Liver (tissue), 8 donors: ENCODE measurements at regions not wholly inside any gene's neighbourhood (a gene's known extent, or its start where the extent isn't known, plus 50 kb on each side); places are given as distances from the start of the nearest gene placed in this dataset.

ENCODE experiments used
- DNase-seq: peaks from one replicate; pipeline ENCODE4 v3.0.0-alpha.2; 2017; ENCODE audit warnings: low spot score
- H3K27ac ChIP-seq, 2 donors: one replicate each; pipeline ENCODE4 v1.7.0; 2013; ENCODE audit warnings: inconsistent platforms in 2 of 2, low read length in 2 of 2, control low read depth in 1 of 2, low read depth in 1 of 2, mild to moderate bottlenecking in 1 of 2
- H3K27me3 ChIP-seq, 4 donors: one replicate each; pipeline versions ENCODE4 v1.6.1 to v1.7.0; 2013; ENCODE audit warnings: low read length in 3 of 4, inconsistent platforms in 1 of 4, mild to moderate bottlenecking in 1 of 4, moderate library complexity in 1 of 4; ENCODE audit not compliant: control insufficient read depth in 4 of 4, insufficient read depth in 4 of 4
- H3K36me3 ChIP-seq, 4 donors: one replicate each; pipeline versions ENCODE4 v1.6.1 to v1.7.0; 2013; ENCODE audit warnings: low read length in 3 of 4, mild to moderate bottlenecking in 3 of 4, low read depth in 1 of 4, moderate library complexity in 1 of 4; ENCODE audit not compliant: control insufficient read depth in 4 of 4, insufficient read depth in 3 of 4
- H3K4me1 ChIP-seq, 4 donors: one replicate each; pipeline versions ENCODE4 v1.6.1 to v1.7.0; 2013; ENCODE audit warnings: low read length in 3 of 4, mild to moderate bottlenecking in 3 of 4, moderate library complexity in 1 of 4; ENCODE audit not compliant: control insufficient read depth in 4 of 4, insufficient read depth in 4 of 4
- H3K4me3 ChIP-seq, 3 donors: one replicate each; pipeline versions ENCODE4 v1.6.1 to v1.7.0; 2013; ENCODE audit warnings: low read length in 3 of 3, control low read depth in 1 of 3, low read depth in 1 of 3, mild to moderate bottlenecking in 1 of 3
- H3K9ac ChIP-seq, 2 donors: one replicate each; pipeline ENCODE4 v1.7.0; 2013; ENCODE audit warnings: low read length in 2 of 2, mild to moderate bottlenecking in 2 of 2, moderate library complexity in 2 of 2, control low read depth in 1 of 2, low read depth in 1 of 2
- H3K9me3 ChIP-seq, 4 donors: one replicate each; pipeline versions ENCODE4 v1.6.1 to v1.7.0; 2013; ENCODE audit warnings: low read length in 3 of 4; ENCODE audit not compliant: control insufficient read depth in 4 of 4
- FOXA2 ChIP-seq: IDR thresholded peaks from 2 replicates; pipeline ENCODE4 v1.6.1; 2016; ENCODE audit warnings: antibody characterized with exemption
- GABPA ChIP-seq, 2 donors: IDR thresholded peaks in 1 of 2; conservative IDR thresholded peaks in 1 of 2; 2 replicates each; pipeline ENCODE4 v1.6.1; 2016; ENCODE audit warnings: antibody characterized with exemption in 2 of 2, mild to moderate bottlenecking in 1 of 2, moderate library complexity in 1 of 2
- HNF4A ChIP-seq, 2 donors: conservative IDR thresholded peaks; 2 replicates each; pipeline ENCODE4 v1.6.1; 2016; ENCODE audit warnings: antibody characterized with exemption in 2 of 2, mild to moderate bottlenecking in 2 of 2
- HNF4G ChIP-seq: IDR thresholded peaks from 2 replicates; pipeline ENCODE4 v1.6.1; 2016; ENCODE audit warnings: antibody characterized with exemption
- JUND ChIP-seq, 2 donors: IDR thresholded peaks; 2 replicates each; pipeline ENCODE4 v1.6.1; 2016; ENCODE audit warnings: antibody characterized with exemption in 2 of 2
- NR2F2 ChIP-seq: IDR thresholded peaks from 2 replicates; pipeline ENCODE4 v1.6.1; 2016; ENCODE audit warnings: antibody characterized with exemption
- RAD21 ChIP-seq, 2 donors: IDR thresholded peaks; 2 replicates each; pipeline ENCODE4 v1.6.1; 2016; ENCODE audit warnings: antibody characterized with exemption in 2 of 2, mild to moderate bottlenecking in 2 of 2
- RXRA ChIP-seq, 2 donors: IDR thresholded peaks; 2 replicates each; pipeline ENCODE4 v1.6.1; 2017 to 2018; ENCODE audit warnings: antibody characterized with exemption in 2 of 2, mild to moderate bottlenecking in 1 of 2
- SP1 ChIP-seq: IDR thresholded peaks from 2 replicates; pipeline ENCODE4 v1.6.1; 2018; ENCODE audit warnings: antibody characterized with exemption, mild to moderate bottlenecking
- WGBS: extraction: QIAGEN DNeasy Blood & Tissue Kit; methylation state at CpG from one replicate; pipeline ENCODE4 v1.1.7; 2013; 5-methylcytosine and 5-hydroxymethylcytosine counted together
- TF ChIP-seq, protein P1 (sequence below): IDR thresholded peaks from 2 replicates; pipeline ENCODE4 v1.6.1; 2016; ENCODE audit warnings: antibody characterized with exemption
- TF ChIP-seq, protein P2 (sequence below): fragments of 150-350 bp; IDR thresholded peaks from 2 replicates; pipeline ENCODE4 v1.5.1; 2017; ENCODE audit warnings: improper control_type of control experiment, low read depth, low read length; ENCODE audit not compliant: missing input control
- TF ChIP-seq, protein P3 (sequence below): IDR thresholded peaks from 2 replicates; pipeline ENCODE4 v1.6.1; 2016; ENCODE audit warnings: antibody characterized with exemption
- TF ChIP-seq, protein P4 (sequence below): IDR thresholded peaks from 2 replicates; pipeline ENCODE4 v1.6.1; 2016; ENCODE audit warnings: antibody characterized with exemption, mild to moderate bottlenecking
- donor health status: healthy.
- donor health status: healthy.
- donor health status: healthy.
- donor health status: healthy.
- donor health status: healthy.

DNA sequence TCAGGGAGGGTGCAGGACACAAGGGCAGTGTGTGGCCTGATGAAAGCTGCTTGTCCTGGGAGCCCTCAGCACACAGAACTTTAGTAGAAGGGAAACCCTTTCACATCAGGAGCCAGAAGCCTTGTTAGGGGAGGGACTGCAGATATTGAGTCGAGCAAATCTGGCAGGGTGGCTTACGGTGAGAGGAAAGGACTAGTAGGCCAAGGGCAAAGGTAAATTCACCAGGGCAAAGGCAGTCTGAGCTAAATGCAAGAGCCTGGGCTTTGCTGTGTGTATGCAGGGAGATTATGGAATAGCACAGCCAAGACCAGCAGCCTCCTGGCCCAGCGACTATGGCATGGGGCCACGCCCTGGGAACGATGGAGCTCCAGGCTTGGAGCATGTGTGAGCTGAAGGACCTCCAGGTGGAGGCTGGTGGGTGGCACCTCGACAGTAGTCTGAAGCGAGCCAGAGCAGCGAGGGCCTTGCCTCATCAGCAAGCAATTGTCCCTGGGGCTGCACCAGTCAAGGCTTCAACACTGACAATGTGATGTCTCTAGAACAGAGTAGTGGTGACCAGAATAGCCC, 76.1 kb downstream of the CCR1 start:
- TF ChIP-seq GABPA (IDR thresholded peaks at IDR 0.05 in 1 of 2, conservative IDR thresholded peaks at IDR 0.05 in 1 of 2), result no peak
- TF ChIP-seq, protein P1, sequence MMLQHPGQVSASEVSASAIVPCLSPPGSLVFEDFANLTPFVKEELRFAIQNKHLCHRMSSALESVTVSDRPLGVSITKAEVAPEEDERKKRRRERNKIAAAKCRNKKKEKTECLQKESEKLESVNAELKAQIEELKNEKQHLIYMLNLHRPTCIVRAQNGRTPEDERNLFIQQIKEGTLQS, result no peak
- Histone ChIP-seq H3K27ac (no peak overlapping the region), H3K4me1 (peaks cover 0 to 10% (median 7%) of the 10 kb centered on the region in 4 donors), H3K27me3 (no peaks in the 10 kb centered on the region), H3K9me3 (no peaks in the 10 kb centered on the region), H3K9ac (no peak overlapping the region), H3K36me3 (no peaks in the 10 kb centered on the region), H3K4me3 (no peak overlapping the region)
- DNase-seq, result no peak
- 80% methylated on average over 8 of the region's 8 CpGs for WGBS

DNA sequence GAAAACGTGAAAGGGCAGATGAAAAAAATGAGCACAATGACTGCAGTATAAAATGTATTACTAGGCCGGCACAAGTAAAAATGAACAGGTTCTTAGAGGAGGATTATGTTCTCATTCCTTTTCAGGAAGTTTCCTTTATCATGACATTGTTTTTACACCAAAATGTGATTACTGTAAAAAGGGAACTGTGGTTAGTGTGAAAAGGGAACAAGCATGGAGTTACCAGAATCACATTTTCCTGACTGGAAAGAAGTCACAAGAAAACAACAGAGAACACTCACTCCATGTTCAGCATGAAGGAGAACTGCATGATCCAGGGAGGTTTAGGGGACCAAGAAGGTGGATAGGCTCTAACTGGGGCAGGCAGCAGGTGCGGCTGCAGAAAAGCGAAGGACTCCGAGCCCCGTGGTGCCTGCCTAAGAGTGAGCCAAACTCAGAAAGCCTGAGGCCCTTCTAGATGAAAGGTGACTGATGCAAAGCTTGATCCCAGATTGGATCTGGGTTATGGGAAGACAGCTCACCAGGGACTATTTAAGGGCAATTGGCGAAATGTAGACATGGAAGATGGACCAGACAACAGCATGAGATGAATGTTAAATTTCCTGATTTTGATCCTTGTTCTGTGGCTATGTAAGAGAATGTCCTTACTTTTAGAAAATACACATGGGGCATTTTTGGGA, 77.3 kb downstream of the CCR1 start:
- TF ChIP-seq FOXA2, result no peak
- TF ChIP-seq NR2F2, result no peak
- TF ChIP-seq, protein P1, result no peak
- TF ChIP-seq, protein P2, sequence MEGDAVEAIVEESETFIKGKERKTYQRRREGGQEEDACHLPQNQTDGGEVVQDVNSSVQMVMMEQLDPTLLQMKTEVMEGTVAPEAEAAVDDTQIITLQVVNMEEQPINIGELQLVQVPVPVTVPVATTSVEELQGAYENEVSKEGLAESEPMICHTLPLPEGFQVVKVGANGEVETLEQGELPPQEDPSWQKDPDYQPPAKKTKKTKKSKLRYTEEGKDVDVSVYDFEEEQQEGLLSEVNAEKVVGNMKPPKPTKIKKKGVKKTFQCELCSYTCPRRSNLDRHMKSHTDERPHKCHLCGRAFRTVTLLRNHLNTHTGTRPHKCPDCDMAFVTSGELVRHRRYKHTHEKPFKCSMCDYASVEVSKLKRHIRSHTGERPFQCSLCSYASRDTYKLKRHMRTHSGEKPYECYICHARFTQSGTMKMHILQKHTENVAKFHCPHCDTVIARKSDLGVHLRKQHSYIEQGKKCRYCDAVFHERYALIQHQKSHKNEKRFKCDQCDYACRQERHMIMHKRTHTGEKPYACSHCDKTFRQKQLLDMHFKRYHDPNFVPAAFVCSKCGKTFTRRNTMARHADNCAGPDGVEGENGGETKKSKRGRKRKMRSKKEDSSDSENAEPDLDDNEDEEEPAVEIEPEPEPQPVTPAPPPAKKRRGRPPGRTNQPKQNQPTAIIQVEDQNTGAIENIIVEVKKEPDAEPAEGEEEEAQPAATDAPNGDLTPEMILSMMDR, result no peak
- no peak for TF ChIP-seq RXRA (IDR thresholded peaks at IDR 0.05)
- TF ChIP-seq HNF4G, result no peak
- TF ChIP-seq, protein P3, sequence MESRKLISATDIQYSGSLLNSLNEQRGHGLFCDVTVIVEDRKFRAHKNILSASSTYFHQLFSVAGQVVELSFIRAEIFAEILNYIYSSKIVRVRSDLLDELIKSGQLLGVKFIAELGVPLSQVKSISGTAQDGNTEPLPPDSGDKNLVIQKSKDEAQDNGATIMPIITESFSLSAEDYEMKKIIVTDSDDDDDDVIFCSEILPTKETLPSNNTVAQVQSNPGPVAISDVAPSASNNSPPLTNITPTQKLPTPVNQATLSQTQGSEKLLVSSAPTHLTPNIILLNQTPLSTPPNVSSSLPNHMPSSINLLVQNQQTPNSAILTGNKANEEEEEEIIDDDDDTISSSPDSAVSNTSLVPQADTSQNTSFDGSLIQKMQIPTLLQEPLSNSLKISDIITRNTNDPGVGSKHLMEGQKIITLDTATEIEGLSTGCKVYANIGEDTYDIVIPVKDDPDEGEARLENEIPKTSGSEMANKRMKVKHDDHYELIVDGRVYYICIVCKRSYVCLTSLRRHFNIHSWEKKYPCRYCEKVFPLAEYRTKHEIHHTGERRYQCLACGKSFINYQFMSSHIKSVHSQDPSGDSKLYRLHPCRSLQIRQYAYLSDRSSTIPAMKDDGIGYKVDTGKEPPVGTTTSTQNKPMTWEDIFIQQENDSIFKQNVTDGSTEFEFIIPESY, result no peak
- TF ChIP-seq SP1, result no peak
- Histone ChIP-seq H3K27me3 (no peaks in the 10 kb centered on the region), H3K27ac (no peak overlapping the region), H3K9me3 (no peaks in the 10 kb centered on the region), H3K36me3 (no peaks in the 10 kb centered on the region), H3K4me1 (peaks cover 0 to 10% (median 7%) of the 10 kb centered on the region in 4 donors), H3K4me3 (no peak overlapping the region), H3K9ac (no peak overlapping the region)
- WGBS, result 83% methylated on average over 7 of the region's 7 CpGs
- no peak for DNase-seq

DNA sequence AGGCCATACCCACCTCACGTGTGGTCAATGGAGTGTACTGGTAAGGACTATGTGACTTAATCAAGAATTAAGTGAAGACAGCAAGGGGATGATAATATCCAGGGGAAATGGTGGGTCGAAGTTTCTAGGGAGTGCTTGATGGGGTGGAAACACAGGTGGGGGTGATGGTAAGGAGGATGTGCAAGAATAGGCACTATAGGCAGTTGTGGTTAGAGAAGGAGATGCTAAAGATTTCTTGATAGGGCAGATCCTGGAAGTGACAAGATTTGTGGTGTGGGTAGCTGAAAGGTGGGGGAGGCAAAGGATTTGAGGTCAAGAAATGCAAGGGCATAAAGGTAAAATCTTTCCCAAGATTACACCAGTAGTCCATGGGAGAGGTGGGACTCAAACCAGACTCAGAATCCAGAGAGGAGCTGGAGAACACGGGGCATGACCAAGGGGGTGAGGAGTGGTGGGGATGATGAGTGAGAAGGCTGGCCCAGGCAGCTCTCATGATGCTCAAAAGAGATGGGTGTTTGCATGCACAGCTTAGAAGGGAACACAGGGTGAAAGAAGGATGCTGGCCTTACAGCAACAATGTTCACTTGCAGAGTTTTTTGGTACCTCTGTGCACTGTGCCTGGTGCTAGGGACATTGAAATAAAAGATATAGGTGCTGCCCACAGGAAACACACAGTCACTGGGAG, 78.4 kb downstream of the CCR1 start:
- 77% methylated on average over 3 of the region's 3 CpGs for WGBS
- Histone ChIP-seq H3K36me3 (no peaks in the 10 kb centered on the region), H3K27ac (no peak overlapping the region), H3K9ac (no peak overlapping the region), H3K4me1 (peaks cover 0 to 10% (median 7%) of the 10 kb centered on the region in 4 donors), H3K27me3 (no peaks in the 10 kb centered on the region), H3K9me3 (no peaks in the 10 kb centered on the region), H3K4me3 (no peak overlapping the region)
- DNase-seq, result no peak
- TF ChIP-seq, protein P3, result no peak
- TF ChIP-seq RAD21 (IDR thresholded peaks at IDR 0.05) (no peak), RXRA (IDR thresholded peaks at IDR 0.05) (no peak), HNF4G (no peak), GABPA (IDR thresholded peaks at IDR 0.05 in 1 of 2, conservative IDR thresholded peaks at IDR 0.05 in 1 of 2) (no peak), HNF4A (conservative IDR thresholded peaks at IDR 0.05) (no peak), NR2F2 (no peak), JUND (IDR thresholded peaks at IDR 0.05) (no peak), SP1 (no peak)
- TF ChIP-seq, protein P1, result no peak
- TF ChIP-seq, protein P4, sequence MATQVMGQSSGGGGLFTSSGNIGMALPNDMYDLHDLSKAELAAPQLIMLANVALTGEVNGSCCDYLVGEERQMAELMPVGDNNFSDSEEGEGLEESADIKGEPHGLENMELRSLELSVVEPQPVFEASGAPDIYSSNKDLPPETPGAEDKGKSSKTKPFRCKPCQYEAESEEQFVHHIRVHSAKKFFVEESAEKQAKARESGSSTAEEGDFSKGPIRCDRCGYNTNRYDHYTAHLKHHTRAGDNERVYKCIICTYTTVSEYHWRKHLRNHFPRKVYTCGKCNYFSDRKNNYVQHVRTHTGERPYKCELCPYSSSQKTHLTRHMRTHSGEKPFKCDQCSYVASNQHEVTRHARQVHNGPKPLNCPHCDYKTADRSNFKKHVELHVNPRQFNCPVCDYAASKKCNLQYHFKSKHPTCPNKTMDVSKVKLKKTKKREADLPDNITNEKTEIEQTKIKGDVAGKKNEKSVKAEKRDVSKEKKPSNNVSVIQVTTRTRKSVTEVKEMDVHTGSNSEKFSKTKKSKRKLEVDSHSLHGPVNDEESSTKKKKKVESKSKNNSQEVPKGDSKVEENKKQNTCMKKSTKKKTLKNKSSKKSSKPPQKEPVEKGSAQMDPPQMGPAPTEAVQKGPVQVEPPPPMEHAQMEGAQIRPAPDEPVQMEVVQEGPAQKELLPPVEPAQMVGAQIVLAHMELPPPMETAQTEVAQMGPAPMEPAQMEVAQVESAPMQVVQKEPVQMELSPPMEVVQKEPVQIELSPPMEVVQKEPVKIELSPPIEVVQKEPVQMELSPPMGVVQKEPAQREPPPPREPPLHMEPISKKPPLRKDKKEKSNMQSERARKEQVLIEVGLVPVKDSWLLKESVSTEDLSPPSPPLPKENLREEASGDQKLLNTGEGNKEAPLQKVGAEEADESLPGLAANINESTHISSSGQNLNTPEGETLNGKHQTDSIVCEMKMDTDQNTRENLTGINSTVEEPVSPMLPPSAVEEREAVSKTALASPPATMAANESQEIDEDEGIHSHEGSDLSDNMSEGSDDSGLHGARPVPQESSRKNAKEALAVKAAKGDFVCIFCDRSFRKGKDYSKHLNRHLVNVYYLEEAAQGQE, result no peak
